ENCODE measurements at regions not wholly inside any gene's neighbourhood (a gene's known extent, or its start where the extent isn't known, plus 50 kb on each side); places are given as distances from the start of the nearest gene placed in this dataset.

GRCh38 chr6:141701732-141702131 is 431.0 kb upstream of the GJE1 start:
- no peaks in the 10 kb centered on the region for H3K9me3 ChIP-seq (ENCODE audit: control insufficient read depth, insufficient read depth, low read length)
- no peaks in the 10 kb centered on the region for H3K36me3 ChIP-seq (ENCODE audit: control insufficient read depth, insufficient read depth, low read length)
- H3K9ac ChIP-seq (ENCODE audit: low read depth, low read length): no peak overlapping the region
- no peaks in the 10 kb centered on the region for H3K27me3 ChIP-seq (ENCODE audit: control insufficient read depth, insufficient read depth, low read length)
- no peaks in the 10 kb centered on the region for H3K4me1 ChIP-seq (ENCODE audit: control insufficient read depth, insufficient read depth, low read length)
- no peak overlapping the region for H3K4me3 ChIP-seq (ENCODE audit: low read depth, low read length)

- H3K9ac ChIP-seq (ENCODE audit: low read depth, low read length): no peak overlapping the region
- H3K27me3 ChIP-seq (ENCODE audit: control insufficient read depth, insufficient read depth, low read length): no peaks in the 10 kb centered on the region
- H3K4me1 ChIP-seq (ENCODE audit: control insufficient read depth, insufficient read depth, low read length): no peaks in the 10 kb centered on the region
- H3K9me3 ChIP-seq (ENCODE audit: control insufficient read depth, insufficient read depth, low read length): no peaks in the 10 kb centered on the region
- no peaks in the 10 kb centered on the region for H3K36me3 ChIP-seq (ENCODE audit: control insufficient read depth, insufficient read depth, low read length)
- H3K4me3 ChIP-seq (ENCODE audit: low read depth, low read length): no peak overlapping the region
These were observed 431.9 kb upstream of the GJE1 start for GRCh38 chr6:141700819-141701218.

GRCh38 chr6:141688916-141689315 is 443.8 kb upstream of the GJE1 start:
- no peaks in the 10 kb centered on the region for H3K27me3 ChIP-seq (ENCODE audit: control insufficient read depth, insufficient read depth, low read length)
- no peaks in the 10 kb centered on the region for H3K4me1 ChIP-seq (ENCODE audit: control insufficient read depth, insufficient read depth, low read length)
- H3K9me3 ChIP-seq (ENCODE audit: control insufficient read depth, insufficient read depth, low read length): no peaks in the 10 kb centered on the region
- no peak overlapping the region for H3K4me3 ChIP-seq (ENCODE audit: low read depth, low read length)
- H3K36me3 ChIP-seq (ENCODE audit: control insufficient read depth, insufficient read depth, low read length): no peaks in the 10 kb centered on the region
- no peak overlapping the region for H3K9ac ChIP-seq (ENCODE audit: low read depth, low read length)

GRCh38 chr6:141685416-141685815 is 447.3 kb upstream of the GJE1 start:
- H3K4me3 ChIP-seq (ENCODE audit: low read depth, low read length): no peak overlapping the region
- no peaks in the 10 kb centered on the region for H3K4me1 ChIP-seq (ENCODE audit: control insufficient read depth, insufficient read depth, low read length)

GRCh38 chr6:141682391-141682790 is 450.3 kb upstream of the GJE1 start:
- no peaks in the 10 kb centered on the region for H3K27me3 ChIP-seq (ENCODE audit: control insufficient read depth, insufficient read depth, low read length)
- no peaks in the 10 kb centered on the region for H3K36me3 ChIP-seq (ENCODE audit: control insufficient read depth, insufficient read depth, low read length)
- H3K4me3 ChIP-seq (ENCODE audit: low read depth, low read length): no peak overlapping the region
- H3K4me1 ChIP-seq (ENCODE audit: control insufficient read depth, insufficient read depth, low read length): no peaks in the 10 kb centered on the region
- H3K9ac ChIP-seq (ENCODE audit: low read depth, low read length): no peak overlapping the region
- H3K9me3 ChIP-seq (ENCODE audit: control insufficient read depth, insufficient read depth, low read length): no peaks in the 10 kb centered on the region

More at GRCh38 chr6:141685416-141685815, 447.3 kb upstream of the GJE1 start:
- no peaks in the 10 kb centered on the region for H3K9me3 ChIP-seq (ENCODE audit: control insufficient read depth, insufficient read depth, low read length)
- H3K27me3 ChIP-seq (ENCODE audit: control insufficient read depth, insufficient read depth, low read length): no peaks in the 10 kb centered on the region
- H3K36me3 ChIP-seq (ENCODE audit: control insufficient read depth, insufficient read depth, low read length): no peaks in the 10 kb centered on the region
- H3K9ac ChIP-seq (ENCODE audit: low read depth, low read length): no peak overlapping the region

- no peaks in the 10 kb centered on the region for H3K4me1 ChIP-seq (ENCODE audit: control insufficient read depth, insufficient read depth, low read length)
- no peaks in the 10 kb centered on the region for H3K36me3 ChIP-seq (ENCODE audit: control insufficient read depth, insufficient read depth, low read length)
- H3K9me3 ChIP-seq (ENCODE audit: control insufficient read depth, insufficient read depth, low read length): no peaks in the 10 kb centered on the region
- no peaks in the 10 kb centered on the region for H3K27me3 ChIP-seq (ENCODE audit: control insufficient read depth, insufficient read depth, low read length)
- H3K9ac ChIP-seq (ENCODE audit: low read depth, low read length): no peak overlapping the region
- no peak overlapping the region for H3K4me3 ChIP-seq (ENCODE audit: low read depth, low read length)
These were observed 455.0 kb upstream of the GJE1 start for GRCh38 chr6:141677598-141678211.

- H3K4me1 ChIP-seq (ENCODE audit: control insufficient read depth, insufficient read depth, low read length): no peaks in the 10 kb centered on the region
- no peaks in the 10 kb centered on the region for H3K27me3 ChIP-seq (ENCODE audit: control insufficient read depth, insufficient read depth, low read length)
- no peaks in the 10 kb centered on the region for H3K9me3 ChIP-seq (ENCODE audit: control insufficient read depth, insufficient read depth, low read length)
- H3K4me3 ChIP-seq (ENCODE audit: low read depth, low read length): no peak overlapping the region
- no peak overlapping the region for H3K9ac ChIP-seq (ENCODE audit: low read depth, low read length)
- no peaks in the 10 kb centered on the region for H3K36me3 ChIP-seq (ENCODE audit: control insufficient read depth, insufficient read depth, low read length)
These were observed 456.8 kb upstream of the GJE1 start for GRCh38 chr6:141675957-141676356.

GRCh38 chr6:141669141-141669540 is 463.6 kb upstream of the GJE1 start:
- Histone ChIP-seq H3K4me1 (ENCODE audit: control insufficient read depth, insufficient read depth, low read length) (no peaks in the 10 kb centered on the region), H3K9me3 (ENCODE audit: control insufficient read depth, insufficient read depth, low read length) (no peaks in the 10 kb centered on the region), H3K27me3 (ENCODE audit: control insufficient read depth, insufficient read depth, low read length) (no peaks in the 10 kb centered on the region), H3K36me3 (ENCODE audit: control insufficient read depth, insufficient read depth, low read length) (no peaks in the 10 kb centered on the region), H3K9ac (ENCODE audit: low read depth, low read length) (no peak overlapping the region), H3K4me3 (ENCODE audit: low read depth, low read length) (no peak overlapping the region)

GRCh38 chr6:141667580-141668309 is 465.0 kb upstream of the GJE1 start:
- Histone ChIP-seq H3K4me1 (ENCODE audit: control insufficient read depth, insufficient read depth, low read length) (no peaks in the 10 kb centered on the region), H3K9me3 (ENCODE audit: control insufficient read depth, insufficient read depth, low read length) (no peaks in the 10 kb centered on the region), H3K36me3 (ENCODE audit: control insufficient read depth, insufficient read depth, low read length) (no peaks in the 10 kb centered on the region), H3K9ac (ENCODE audit: low read depth, low read length) (no peak overlapping the region), H3K4me3 (ENCODE audit: low read depth, low read length) (no peak overlapping the region), H3K27me3 (ENCODE audit: control insufficient read depth, insufficient read depth, low read length) (no peaks in the 10 kb centered on the region)

GRCh38 chr6:141666187-141666586 is 466.5 kb upstream of the GJE1 start:
- H3K27me3 ChIP-seq (ENCODE audit: control insufficient read depth, insufficient read depth, low read length): no peaks in the 10 kb centered on the region
- H3K9me3 ChIP-seq (ENCODE audit: control insufficient read depth, insufficient read depth, low read length): no peaks in the 10 kb centered on the region
- H3K4me3 ChIP-seq (ENCODE audit: low read depth, low read length): no peak overlapping the region
- H3K36me3 ChIP-seq (ENCODE audit: control insufficient read depth, insufficient read depth, low read length): no peaks in the 10 kb centered on the region
- no peak overlapping the region for H3K9ac ChIP-seq (ENCODE audit: low read depth, low read length)
- H3K4me1 ChIP-seq (ENCODE audit: control insufficient read depth, insufficient read depth, low read length): no peaks in the 10 kb centered on the region

- no peaks in the 10 kb centered on the region for H3K9me3 ChIP-seq (ENCODE audit: control insufficient read depth, insufficient read depth, low read length)
- H3K36me3 ChIP-seq (ENCODE audit: control insufficient read depth, insufficient read depth, low read length): no peaks in the 10 kb centered on the region
- H3K27me3 ChIP-seq (ENCODE audit: control insufficient read depth, insufficient read depth, low read length): no peaks in the 10 kb centered on the region
- H3K4me1 ChIP-seq (ENCODE audit: control insufficient read depth, insufficient read depth, low read length): no peaks in the 10 kb centered on the region
- no peak overlapping the region for H3K9ac ChIP-seq (ENCODE audit: low read depth, low read length)
- H3K4me3 ChIP-seq (ENCODE audit: low read depth, low read length): no peak overlapping the region
These were observed 468.0 kb upstream of the GJE1 start for GRCh38 chr6:141664744-141665143.

GRCh38 chr6:141659582-141659981 is 473.1 kb upstream of the GJE1 start:
- Histone ChIP-seq H3K36me3 (ENCODE audit: control insufficient read depth, insufficient read depth, low read length) (no peaks in the 10 kb centered on the region), H3K4me3 (ENCODE audit: low read depth, low read length) (no peak overlapping the region), H3K9me3 (ENCODE audit: control insufficient read depth, insufficient read depth, low read length) (no peaks in the 10 kb centered on the region), H3K9ac (ENCODE audit: low read depth, low read length) (no peak overlapping the region), H3K27me3 (ENCODE audit: control insufficient read depth, insufficient read depth, low read length) (no peaks in the 10 kb centered on the region), H3K4me1 (ENCODE audit: control insufficient read depth, insufficient read depth, low read length) (no peaks in the 10 kb centered on the region)
